ENCODE measurements at regions not wholly inside any gene's neighbourhood (a gene's known extent, or its start where the extent isn't known, plus 50 kb on each side); places are given as distances from the start of the nearest gene placed in this dataset.
A peak's percentile ranks its signal among the peaks of the same experiment; 100 is the strongest.

GRCh38 chr10:3530783-3531645 is 254.0 kb downstream of the KLF6 start:
- Histone ChIP-seq H3K27me3 (ENCODE audit: control insufficient read depth, insufficient read depth, low read length) (no peaks in the 10 kb centered on the region), H3K4me3 (ENCODE audit: low read depth, low read length) (no peak overlapping the region), H3K36me3 (ENCODE audit: control insufficient read depth, insufficient read depth, low read length) (no peaks in the 10 kb centered on the region)
- DNase-seq (ENCODE audit: low read depth), result peak; percentile 41
- TF ChIP-seq CTCF (IDR thresholded peaks at IDR 0.05; ENCODE audit: insufficient read depth, low read length, poor library complexity, severe bottlenecking), result no peak

GRCh38 chr10:3530346-3530745 is 254.7 kb downstream of the KLF6 start:
- DNase-seq (ENCODE audit: low read depth), result peak; percentile 71

GRCh38 chr10:3529691-3530090 is 255.3 kb downstream of the KLF6 start:
- TF ChIP-seq CTCF (IDR thresholded peaks at IDR 0.05; ENCODE audit: insufficient read depth, low read length, poor library complexity, severe bottlenecking), result no peak
- no peak overlapping the region for H3K4me3 ChIP-seq (ENCODE audit: low read depth, low read length)
- H3K27me3 ChIP-seq (ENCODE audit: control insufficient read depth, insufficient read depth, low read length), result no peaks in the 10 kb centered on the region
- no peaks in the 10 kb centered on the region for H3K36me3 ChIP-seq (ENCODE audit: control insufficient read depth, insufficient read depth, low read length)
- no peak for DNase-seq (ENCODE audit: low read depth)

More at GRCh38 chr10:3530346-3530745, 254.7 kb downstream of the KLF6 start:
- no peaks in the 10 kb centered on the region for H3K27me3 ChIP-seq (ENCODE audit: control insufficient read depth, insufficient read depth, low read length)
- TF ChIP-seq CTCF (IDR thresholded peaks at IDR 0.05; ENCODE audit: insufficient read depth, low read length, poor library complexity, severe bottlenecking), result no peak
- no peak overlapping the region for H3K4me3 ChIP-seq (ENCODE audit: low read depth, low read length)
- H3K36me3 ChIP-seq (ENCODE audit: control insufficient read depth, insufficient read depth, low read length), result no peaks in the 10 kb centered on the region

DNA sequence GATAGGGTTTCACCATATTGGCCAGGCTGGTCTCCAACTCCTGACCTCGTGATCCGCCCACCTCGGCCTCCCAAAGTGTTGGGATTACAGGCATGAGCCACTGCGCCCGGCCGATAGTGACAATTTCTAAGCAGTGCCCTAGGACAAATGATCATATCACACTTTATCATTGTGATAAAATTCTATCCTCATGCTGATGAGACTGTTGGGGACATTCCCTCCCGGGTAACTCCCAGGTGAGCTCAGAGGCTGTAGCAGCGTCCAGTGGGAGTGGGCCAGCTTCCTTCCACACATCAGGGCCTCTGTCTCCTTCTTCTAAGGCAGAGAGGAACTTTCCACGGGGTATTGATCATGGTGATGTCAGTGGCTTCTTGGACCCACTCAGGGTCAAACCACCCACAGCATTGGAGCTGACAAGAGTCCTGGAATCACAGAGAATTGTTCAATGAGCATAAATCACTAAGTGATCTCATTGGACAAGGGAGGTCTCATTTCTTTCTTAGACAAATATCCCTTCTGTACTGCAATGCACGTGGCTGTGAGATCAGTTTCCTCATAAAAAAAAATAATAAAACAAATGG is 256.1 kb downstream of the KLF6 start:
- Histone ChIP-seq H3K27me3 (ENCODE audit: control insufficient read depth, insufficient read depth, low read length) (no peaks in the 10 kb centered on the region), H3K4me3 (ENCODE audit: low read depth, low read length) (no peak overlapping the region), H3K36me3 (ENCODE audit: control insufficient read depth, insufficient read depth, low read length) (no peaks in the 10 kb centered on the region)
- no peak for TF ChIP-seq CTCF (IDR thresholded peaks at IDR 0.05; ENCODE audit: insufficient read depth, low read length, poor library complexity, severe bottlenecking)
- DNase-seq (ENCODE audit: low read depth), result no peak

DNA sequence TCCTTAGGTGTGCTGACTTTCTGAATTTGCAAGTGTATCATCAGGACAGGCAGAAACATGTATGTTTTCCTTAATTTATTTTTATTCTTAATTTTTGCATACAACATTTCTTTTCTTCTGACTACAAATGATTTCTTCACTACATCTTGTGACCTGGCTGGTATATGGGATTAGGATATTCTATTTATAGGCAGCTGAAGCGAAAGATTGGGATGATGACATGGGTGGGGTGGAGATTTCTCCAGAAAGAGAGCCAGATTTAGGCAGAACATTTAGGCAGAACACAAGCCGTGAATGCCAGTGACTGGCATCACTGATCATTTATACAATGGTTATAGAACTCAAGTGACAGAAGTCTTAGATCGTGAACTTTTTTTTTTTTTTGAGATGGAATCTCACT is 256.7 kb downstream of the KLF6 start:
- no peak for TF ChIP-seq CTCF (IDR thresholded peaks at IDR 0.05; ENCODE audit: insufficient read depth, low read length, poor library complexity, severe bottlenecking)
- no peaks in the 10 kb centered on the region for H3K27me3 ChIP-seq (ENCODE audit: control insufficient read depth, insufficient read depth, low read length)
- H3K4me3 ChIP-seq (ENCODE audit: low read depth, low read length), result no peak overlapping the region
- DNase-seq (ENCODE audit: low read depth), result no peak
- no peaks in the 10 kb centered on the region for H3K36me3 ChIP-seq (ENCODE audit: control insufficient read depth, insufficient read depth, low read length)

All from kidney epithelial cell (primary cell).